ENCODE measurements at regions not wholly inside any gene's neighbourhood (a gene's known extent, or its start where the extent isn't known, plus 50 kb on each side); places are given as distances from the start of the nearest gene placed in this dataset.

GRCh38 chr6:90989763-90990162 is 402.9 kb upstream of the MAP3K7 start:
- no peak for FAIRE-seq

GRCh38 chr6:90984066-90984465 is 397.2 kb upstream of the MAP3K7 start:
- no peak for FAIRE-seq

GRCh38 chr6:90983462-90983861 is 396.6 kb upstream of the MAP3K7 start:
- no peak for FAIRE-seq

- no peak for FAIRE-seq
Observed at GRCh38 chr6:90982581-90982980, 395.7 kb upstream of the MAP3K7 start.

GRCh38 chr6:90982051-90982450 is 395.2 kb upstream of the MAP3K7 start:
- no peak for FAIRE-seq

GRCh38 chr6:90978046-90978445 is 391.2 kb upstream of the MAP3K7 start:
- FAIRE-seq, result no peak

GRCh38 chr6:90977513-90977912 is 390.6 kb upstream of the MAP3K7 start:
- no peak for FAIRE-seq

- no peak for FAIRE-seq
Observed at GRCh38 chr6:90976341-90976740, 389.5 kb upstream of the MAP3K7 start.

GRCh38 chr6:90975741-90976140 is 388.9 kb upstream of the MAP3K7 start:
- FAIRE-seq, result no peak

- no peak for FAIRE-seq
Observed at GRCh38 chr6:90973188-90973587, 386.3 kb upstream of the MAP3K7 start.

- no peak for FAIRE-seq
Observed at GRCh38 chr6:90970672-90971071, 383.8 kb upstream of the MAP3K7 start.

GRCh38 chr6:90967471-90967870 is 380.6 kb upstream of the MAP3K7 start:
- FAIRE-seq, result no peak

GRCh38 chr6:90960324-90960723 is 373.5 kb upstream of the MAP3K7 start:
- FAIRE-seq, result no peak

GRCh38 chr6:90955246-90955645 is 368.4 kb upstream of the MAP3K7 start:
- FAIRE-seq, result no peak

GRCh38 chr6:90953405-90954161 is 366.7 kb upstream of the MAP3K7 start:
- FAIRE-seq, result no peak

- no peak for FAIRE-seq
Observed at GRCh38 chr6:90952176-90952575, 365.3 kb upstream of the MAP3K7 start.

GRCh38 chr6:90948540-90948939 is 361.7 kb upstream of the MAP3K7 start:
- FAIRE-seq, result no peak

- FAIRE-seq, result no peak
Observed at GRCh38 chr6:90947184-90948064, 360.6 kb upstream of the MAP3K7 start.

- no peak for FAIRE-seq
Observed at GRCh38 chr6:90941885-90942284, 355.0 kb upstream of the MAP3K7 start.

- no peak for FAIRE-seq
Observed at GRCh38 chr6:90940812-90941481, 354.1 kb upstream of the MAP3K7 start.

GRCh38 chr6:90939906-90940305 is 353.0 kb upstream of the MAP3K7 start:
- FAIRE-seq, result no peak

- FAIRE-seq, result no peak
Observed at GRCh38 chr6:90938122-90938521, 351.2 kb upstream of the MAP3K7 start.

GRCh38 chr6:90936286-90936685 is 349.4 kb upstream of the MAP3K7 start:
- FAIRE-seq, result no peak

- FAIRE-seq, result no peak
Observed at GRCh38 chr6:90934966-90935365, 348.1 kb upstream of the MAP3K7 start.

Measured in colon (tissue), 2 donors.